ENCODE measurements at regions not wholly inside any gene's neighbourhood (a gene's known extent, or its start where the extent isn't known, plus 50 kb on each side); places are given as distances from the start of the nearest gene placed in this dataset.
"Not testable (repeated sequence)": the region's sequence is repeated elsewhere in the genome, so short reads cannot be mapped to it uniquely, and the experiment has no call there.

- TF ChIP-seq ZNF274 (IDR thresholded peaks at IDR 0.05; ENCODE audit: borderline replicate concordance, low read depth, low read length), result no peak
Observed at GRCh38 chr2:40028792-40029488, 249.9 kb upstream of the THUMPD2 start (continued).

GRCh38 chr2:40027968-40028367 lies 248.9 kb upstream of the THUMPD2 start:
- Histone ChIP-seq H3K4me2 (ENCODE audit: insufficient read depth, low read length) (no peak overlapping the region), H3K4me3 (no peak overlapping the region), H3K9ac (ENCODE audit: insufficient read depth in 1 of 2, low read depth in 2 of 2, low read length in 2 of 2) (no peak overlapping the region), H3K9me1 (ENCODE audit: control insufficient read depth, insufficient read depth, low read length) (no peaks in the 10 kb centered on the region), H3K27me3 (ENCODE audit: control insufficient read depth in 2 of 2, insufficient read depth in 2 of 2, low read length in 2 of 2) (no peaks in the 10 kb centered on the region), H2AFZ (ENCODE audit: low read depth, low read length) (no peak overlapping the region), H4K20me1 (replicated peaks; ENCODE audit: control insufficient read depth, insufficient read depth, low read length) (no peaks in the 10 kb centered on the region), H3K27ac (ENCODE audit: extremely low read depth, low read depth, low read length) (no peak overlapping the region), H3K4me1 (replicated peaks in 1 of 2; ENCODE audit: control insufficient read depth in 2 of 2, insufficient read depth in 2 of 2, low read length in 2 of 2) (no peaks in the 10 kb centered on the region), H3K36me3 (ENCODE audit: control insufficient read depth, insufficient read depth, low read length) (no peaks in the 10 kb centered on the region), H3K79me2 (ENCODE audit: control insufficient read depth, insufficient read depth, low read length) (no peaks in the 10 kb centered on the region), H3K9me3 (replicated peaks; ENCODE audit: control insufficient read depth, insufficient read depth, low read depth, low read length) (peaks cover 2% of the 10 kb centered on the region; the same call in 1 of the 2 replicates)
- DNase-seq (ENCODE audit: extremely low read depth in 1 of 4, low spot score in 3 of 4) (no peak), FAIRE-seq (no peak), ATAC-seq (no peak)
- intact Hi-C loops (cut with micrococcal nuclease) (no loop called here), in situ Hi-C loops (cut with MboI) (no loop called here)
- no peak for TF ChIP-seq POLR2B (IDR thresholded peaks at IDR 0.05; ENCODE audit: low read depth, partially characterized antibody)
- TF ChIP-seq CHCHD3 (CRISPR knock-in tag; IDR thresholded peaks at IDR 0.05), result no peak
- TF ChIP-seq CAMTA2 (CRISPR knock-in tag; conservative IDR thresholded peaks at IDR 0.05), result no peak
- no peak for TF ChIP-seq PKNOX1 (IDR thresholded peaks at IDR 0.05)
- TF ChIP-seq TFAP4 (CRISPR knock-in tag; IDR thresholded peaks at IDR 0.05; ENCODE audit: borderline replicate concordance), result no peak
- TF ChIP-seq TBL1XR1 (IDR thresholded peaks at IDR 0.05; ENCODE audit: low read length in 2 of 2), result no peak
- no peak for TF ChIP-seq RBM17 (IDR thresholded peaks at IDR 0.05; ENCODE audit: borderline replicate concordance, low read depth, low read length)
- no peak for TF ChIP-seq ELF2 (CRISPR knock-in tag; IDR thresholded peaks at IDR 0.05)
- no peak for TF ChIP-seq EWSR1 (IDR thresholded peaks at IDR 0.05; ENCODE audit: borderline replicate concordance, low read depth, partially characterized antibody)
- no peak for TF ChIP-seq SIN3A (IDR thresholded peaks at IDR 0.05; ENCODE audit: borderline replicate concordance in 2 of 2, control insufficient read depth in 1 of 2, low read depth in 2 of 2, low read length in 2 of 2)
- no TSS peak for BruUV-seq (replicated peaks)
- ChIA-PET CTCF (ENCODE audit: low intra/inter-chr PET ratio) (no interaction called here), POLR2A (no interaction called here)
- 5% methylated on average over 1 of the region's 1 CpG for WGBS (ENCODE audit: insufficient coverage, low coverage, missing lambda C conversion rate)

- H3K4me2 ChIP-seq (ENCODE audit: insufficient read depth, low read length); POLR2A ChIA-PET; H3K9me3 ChIP-seq (replicated peaks; ENCODE audit: control insufficient read depth, insufficient read depth, low read depth, low read length); DNase-seq (ENCODE audit: extremely low read depth in 1 of 4, low spot score in 3 of 4); BruUV-seq (replicated peaks); in situ Hi-C loops (cut with MboI); H3K4me3 ChIP-seq; H3K4me1 ChIP-seq (replicated peaks in 1 of 2; ENCODE audit: control insufficient read depth in 2 of 2, insufficient read depth in 2 of 2, low read length in 2 of 2); ATAC-seq; H3K9ac ChIP-seq (ENCODE audit: insufficient read depth in 1 of 2, low read depth in 2 of 2, low read length in 2 of 2); H3K27ac ChIP-seq (ENCODE audit: extremely low read depth, low read depth, low read length); H4K20me1 ChIP-seq (replicated peaks; ENCODE audit: control insufficient read depth, insufficient read depth, low read length); H3K9me1 ChIP-seq (ENCODE audit: control insufficient read depth, insufficient read depth, low read length); H3K36me3 ChIP-seq (ENCODE audit: control insufficient read depth, insufficient read depth, low read length); intact Hi-C loops (cut with micrococcal nuclease); FAIRE-seq; H3K27me3 ChIP-seq (ENCODE audit: control insufficient read depth in 2 of 2, insufficient read depth in 2 of 2, low read length in 2 of 2); H3K79me2 ChIP-seq (ENCODE audit: control insufficient read depth, insufficient read depth, low read length); CTCF ChIA-PET (ENCODE audit: low intra/inter-chr PET ratio); H2AFZ ChIP-seq (ENCODE audit: low read depth, low read length): not testable (repeated sequence)
- WGBS (ENCODE audit: insufficient coverage, low coverage, missing lambda C conversion rate), result 0% methylated on average over 2 of the region's 3 CpGs
Observed at GRCh38 chr2:40025276-40025675, 246.2 kb upstream of the THUMPD2 start.
